HG02973 (cell line): ENCODE measurements at regions not wholly inside any gene's neighbourhood (a gene's known extent, or its start where the extent isn't known, plus 50 kb on each side); places are given as distances from the start of the nearest gene placed in this dataset.

Source experiments
- ATAC-seq: cut with Tn5 transposase; IDR thresholded peaks from one replicate; pipeline ENCODE4 v1.9.1; 2021; ENCODE audit warnings: moderate library complexity; ENCODE audit not compliant: unreplicated experiment

GRCh38 chr1:181383695-181384094 lies 99.6 kb upstream of the CACNA1E start:
- no peak for ATAC-seq

GRCh38 chr1:181386340-181386739 lies 97.0 kb upstream of the CACNA1E start:
- ATAC-seq, result no peak

GRCh38 chr1:181386951-181387350 lies 96.4 kb upstream of the CACNA1E start:
- no peak for ATAC-seq

GRCh38 chr1:181387702-181388101 lies 95.6 kb upstream of the CACNA1E start:
- ATAC-seq, result no peak

DNA sequence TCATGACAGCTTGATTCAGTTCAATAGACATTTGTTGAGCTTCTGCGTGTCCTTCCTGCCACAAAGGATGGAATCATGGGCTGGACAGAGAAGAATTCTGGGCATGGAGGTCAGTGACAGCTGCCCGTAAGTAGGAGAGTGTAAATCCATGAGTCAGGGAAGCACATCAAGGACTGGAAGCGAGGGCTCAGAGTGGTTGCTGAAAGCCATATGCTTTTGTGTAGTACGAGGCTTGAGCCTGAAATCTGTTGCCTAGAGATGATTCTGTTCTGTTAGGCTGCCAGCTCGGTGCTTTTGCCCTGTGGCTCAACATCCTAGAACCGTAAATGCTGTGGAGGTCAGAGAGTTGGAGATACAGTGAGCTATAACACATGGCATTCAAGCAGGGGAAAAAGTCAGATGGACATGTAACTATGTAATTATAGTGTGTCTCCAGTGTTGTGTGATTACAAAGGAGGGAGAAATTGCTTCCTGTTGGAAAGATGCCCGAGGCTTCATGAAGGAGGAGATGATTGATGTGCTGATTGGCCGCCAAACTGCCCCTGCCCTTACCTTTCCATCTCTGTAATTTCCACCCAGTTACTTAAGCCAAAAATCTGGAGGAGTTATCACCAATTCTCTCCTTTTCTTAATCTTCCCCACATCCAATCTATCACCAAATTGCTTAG lies 92.8 kb upstream of the CACNA1E start:
- no peak for ATAC-seq

DNA sequence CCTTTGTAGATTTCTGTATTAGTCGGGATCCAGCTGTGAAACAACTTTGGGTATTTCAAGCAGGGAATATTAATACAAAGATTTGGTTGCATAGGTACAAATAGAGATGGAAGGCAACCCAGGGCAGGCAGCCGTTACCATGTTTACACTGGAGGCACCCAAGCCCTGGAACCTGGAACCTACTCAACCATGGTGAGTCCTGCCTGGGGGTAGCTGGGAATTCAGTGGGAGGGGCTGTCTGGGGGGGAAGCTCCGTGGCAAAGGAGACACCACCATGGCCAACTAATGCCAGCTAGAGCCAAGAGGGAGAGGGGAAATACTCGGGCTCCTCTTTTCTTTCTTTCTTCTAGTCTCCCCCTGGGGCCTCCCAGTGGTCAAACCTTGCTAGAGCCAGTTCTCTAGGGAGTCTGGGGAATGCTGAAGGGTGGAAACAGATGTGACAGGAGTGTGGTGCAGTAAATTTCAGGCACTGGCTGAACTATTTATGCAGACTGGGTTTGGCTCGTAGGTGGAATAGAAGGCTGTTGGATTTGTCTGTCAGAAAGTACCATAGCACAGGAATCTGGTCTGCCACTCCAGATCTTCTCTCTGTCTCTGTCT lies 91.9 kb upstream of the CACNA1E start:
- ATAC-seq, result no peak

DNA sequence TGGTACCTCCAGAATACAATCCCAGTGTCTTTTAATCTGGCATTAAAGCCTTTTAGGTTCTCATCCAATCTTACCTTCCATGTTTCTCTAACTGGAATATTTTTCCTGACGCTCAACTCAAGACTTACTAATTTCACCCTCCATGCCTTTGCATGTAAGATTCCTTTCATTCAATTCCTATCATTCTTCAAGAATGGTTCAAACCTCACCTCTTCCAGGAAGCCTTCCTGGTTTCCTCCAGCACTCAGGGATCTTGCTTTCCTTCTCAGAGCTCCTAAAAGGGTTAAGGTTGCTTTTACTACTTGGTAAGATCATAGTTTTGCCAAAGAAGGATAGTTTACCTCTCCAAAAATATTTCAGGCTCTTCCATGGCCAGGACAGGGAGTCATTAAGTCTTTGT lies 91.2 kb upstream of the CACNA1E start:
- ATAC-seq, result no peak

GRCh38 chr1:181392613-181393220 lies 90.6 kb upstream of the CACNA1E start:
- ATAC-seq, result no peak

- no peak for ATAC-seq
Measured at GRCh38 chr1:181394766-181395165, 88.6 kb upstream of the CACNA1E start.

DNA sequence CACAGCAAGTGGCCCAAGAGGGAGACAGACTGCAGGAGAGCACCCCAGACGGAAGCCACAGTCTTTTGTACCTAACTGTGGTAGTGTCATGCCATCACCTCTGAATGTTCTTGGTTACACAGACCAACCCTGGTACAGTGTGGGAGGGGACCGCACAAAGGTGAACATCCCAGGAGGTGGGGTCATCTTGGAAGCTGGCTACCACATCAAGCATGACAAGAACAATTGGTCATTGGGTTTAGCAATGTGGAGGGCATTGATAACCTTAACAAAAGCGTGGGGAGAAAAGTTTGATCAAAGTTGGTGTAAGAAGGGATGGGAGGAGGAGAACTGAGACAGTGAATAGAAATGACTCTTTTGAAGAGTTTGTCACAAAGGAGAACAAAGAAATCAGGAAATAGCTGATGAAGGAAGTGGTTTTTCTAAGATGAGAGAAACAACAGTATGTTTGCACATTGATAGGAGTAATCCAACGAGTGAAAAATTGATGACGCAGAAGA lies 87.1 kb upstream of the CACNA1E start:
- ATAC-seq, result no peak

DNA sequence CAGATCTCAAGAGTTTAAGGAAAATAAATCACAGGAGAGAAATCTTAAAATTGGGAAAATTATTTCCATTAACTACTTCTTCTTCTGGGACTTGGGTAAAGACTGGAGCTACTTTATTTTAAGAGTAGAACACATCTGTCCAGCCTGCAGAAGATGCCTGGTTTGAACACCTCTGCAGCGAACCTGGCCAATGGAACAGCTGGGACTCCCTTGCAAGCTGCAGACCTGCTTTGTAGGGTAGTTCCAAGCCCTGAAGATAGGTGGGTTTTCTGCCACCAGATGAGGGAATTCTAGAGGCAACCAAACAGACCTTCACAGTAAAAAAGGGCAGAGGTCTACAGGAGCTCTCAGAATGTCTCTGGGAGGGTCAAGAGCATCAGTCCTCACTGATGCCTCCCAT lies 86.5 kb upstream of the CACNA1E start:
- ATAC-seq, result no peak

DNA sequence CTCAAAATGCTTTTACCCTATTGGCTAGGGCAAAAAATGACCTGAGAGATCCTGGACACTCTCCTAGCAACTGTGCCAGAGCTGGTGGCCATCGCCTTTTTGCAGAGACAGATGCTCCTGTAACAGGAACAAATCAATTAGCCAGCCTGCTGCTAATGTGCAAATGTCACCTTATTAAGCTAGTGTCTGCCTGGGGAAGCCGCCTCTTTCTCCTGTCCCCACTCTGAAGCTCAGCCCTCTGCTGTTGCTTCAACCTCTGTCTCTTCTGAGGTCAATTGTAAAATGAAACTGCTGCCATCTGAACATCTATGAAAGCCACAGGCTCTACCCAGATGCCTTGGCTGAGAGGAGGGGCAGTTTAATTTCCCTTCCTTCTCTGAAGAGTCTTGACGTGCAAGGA lies 85.5 kb upstream of the CACNA1E start:
- ATAC-seq, result no peak

DNA sequence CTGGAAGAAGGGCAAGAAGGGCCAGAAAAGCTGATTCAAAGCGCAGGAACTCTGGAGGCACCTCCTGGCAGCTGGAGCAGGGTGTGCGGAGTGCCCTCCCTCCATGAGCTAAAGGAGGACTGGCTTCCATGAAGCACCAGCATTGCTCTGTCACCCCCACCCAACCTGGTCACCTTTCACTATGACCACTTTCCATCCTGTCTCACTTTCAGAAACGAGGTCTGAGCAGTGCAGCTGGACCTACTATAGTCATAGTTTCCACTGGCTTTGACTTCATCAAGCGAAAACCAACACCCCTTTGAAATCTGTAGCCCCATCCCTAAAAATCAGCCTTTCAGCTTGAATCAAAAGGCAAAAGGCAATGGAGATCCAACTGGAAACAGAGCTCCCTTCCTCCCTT lies 84.8 kb upstream of the CACNA1E start:
- ATAC-seq, result peak; percentile 94

- ATAC-seq, result no peak
Measured at GRCh38 chr1:181405584-181405983, 77.7 kb upstream of the CACNA1E start.

DNA sequence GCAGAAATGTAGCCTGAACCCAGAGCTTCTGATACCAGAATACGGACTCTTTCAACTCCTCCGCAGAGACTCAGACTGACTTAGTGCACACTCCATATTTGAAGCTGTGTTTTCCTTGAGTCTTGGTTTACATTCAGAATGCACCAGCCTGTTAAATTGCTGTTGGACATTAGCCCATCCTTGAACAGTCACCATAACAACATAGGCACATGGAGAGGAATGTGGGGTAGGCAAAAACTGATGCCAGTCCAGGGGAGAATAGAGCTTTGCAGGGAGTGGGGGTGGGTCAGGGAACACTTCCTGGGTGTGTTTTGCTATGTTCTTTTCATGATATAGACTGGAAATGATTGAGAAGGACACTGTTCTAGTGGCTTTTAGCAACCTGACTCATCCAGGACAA lies 76.3 kb upstream of the CACNA1E start:
- no peak for ATAC-seq

- ATAC-seq, result no peak
Measured at GRCh38 chr1:181409981-181410380, 73.3 kb upstream of the CACNA1E start.

DNA sequence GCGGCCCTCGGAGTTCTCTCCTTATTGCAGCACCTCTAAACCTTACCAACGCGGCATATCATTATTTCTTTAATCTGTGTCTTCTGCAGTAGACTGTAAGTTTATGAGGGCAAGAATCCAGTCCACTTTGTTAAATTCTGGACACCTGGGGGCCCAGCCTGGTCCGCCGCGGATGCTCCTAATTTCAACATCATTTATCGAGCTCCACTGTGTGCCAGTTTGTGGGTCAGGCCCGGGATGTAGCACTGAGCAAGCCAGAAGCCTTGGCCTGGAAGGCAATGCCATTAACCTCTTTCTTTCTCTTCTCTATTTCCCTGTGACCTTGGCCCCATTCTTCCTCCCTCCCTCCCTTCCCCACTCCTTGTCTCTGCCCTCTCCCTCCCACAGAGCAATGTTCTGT lies 70.6 kb upstream of the CACNA1E start:
- no peak for ATAC-seq

DNA sequence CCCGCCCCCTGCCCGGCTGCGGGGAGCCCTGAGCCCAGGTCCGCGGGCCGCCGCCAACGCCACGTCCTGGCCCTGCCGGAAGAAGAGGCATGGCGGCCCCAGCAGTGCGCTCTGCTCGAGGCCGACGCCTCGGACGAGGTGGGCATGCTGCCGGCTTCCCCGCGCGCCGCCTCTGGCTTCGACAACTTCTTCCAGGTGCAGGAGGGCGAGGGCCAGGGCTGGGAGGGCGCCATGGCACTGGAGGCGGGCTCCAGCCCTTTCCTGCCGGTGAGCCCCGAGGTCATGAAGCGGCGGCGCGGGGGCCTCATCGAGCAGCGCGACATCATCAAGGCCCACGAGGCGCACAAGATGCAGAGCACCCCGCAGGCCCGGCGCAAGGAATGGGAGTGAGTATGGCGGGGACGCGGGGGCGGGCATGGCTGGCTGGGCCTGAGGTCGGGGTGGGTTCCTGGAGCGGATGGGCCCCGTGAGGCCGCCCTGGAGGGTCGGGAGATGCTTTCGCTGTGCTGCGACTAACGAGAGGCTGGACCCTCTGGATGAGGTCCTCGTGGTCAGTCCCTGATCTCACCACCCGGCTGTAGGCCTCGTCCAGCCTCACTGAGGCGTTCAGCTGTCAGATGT lies 70.0 kb upstream of the CACNA1E start:
- ATAC-seq, result no peak

DNA sequence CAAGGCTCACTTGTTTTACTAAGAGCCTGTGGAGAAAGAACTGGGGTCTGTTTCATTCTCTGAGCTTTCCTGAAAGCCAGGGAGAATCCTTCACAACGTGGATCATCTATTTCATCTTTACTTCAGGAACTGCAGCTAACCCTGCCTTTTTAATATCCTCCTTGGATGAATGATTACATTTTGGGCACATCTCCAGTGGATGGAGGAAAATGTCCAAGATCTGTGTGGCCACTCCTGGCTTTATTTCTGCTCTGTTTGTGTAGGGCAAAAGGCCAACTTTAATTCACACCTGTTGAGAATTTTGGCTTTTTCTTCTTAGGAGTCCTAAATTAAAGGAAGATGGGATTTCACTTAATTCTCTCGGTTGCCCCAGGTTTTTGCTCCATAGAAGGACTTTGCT lies 69.5 kb upstream of the CACNA1E start:
- ATAC-seq, result no peak

DNA sequence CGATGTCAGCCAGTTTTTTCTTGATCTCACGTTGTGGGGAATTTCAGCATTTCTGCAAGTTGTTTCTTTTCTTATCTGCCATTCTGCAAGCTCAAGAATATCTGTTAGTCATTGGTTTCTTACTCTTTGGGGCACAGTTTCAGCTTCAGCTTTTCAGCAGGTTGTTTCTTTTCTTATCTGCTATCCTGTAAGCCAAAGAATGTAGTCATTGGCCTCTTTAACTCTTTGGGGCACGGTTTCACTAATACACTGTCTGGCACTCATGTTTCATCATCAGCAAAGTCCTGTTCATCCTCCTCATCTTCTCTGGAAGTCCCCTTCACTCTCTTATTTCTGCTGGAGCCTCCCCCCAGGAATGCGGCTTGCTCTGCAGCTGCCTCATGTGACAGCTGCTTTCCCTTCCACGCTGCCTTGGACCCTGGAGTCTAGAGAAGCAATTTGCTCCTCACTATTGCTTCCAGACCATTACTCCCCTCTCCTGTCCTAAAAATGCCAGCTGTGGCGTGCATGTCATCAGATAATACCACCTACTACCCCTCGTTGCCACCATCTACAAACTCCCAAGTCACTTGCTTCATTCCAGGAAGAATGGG lies 67.0 kb upstream of the CACNA1E start:
- ATAC-seq, result no peak

- ATAC-seq, result no peak
Measured at GRCh38 chr1:181417915-181418314, 65.4 kb upstream of the CACNA1E start.
